ENCODE measurements at regions not wholly inside any gene's neighbourhood (a gene's known extent, or its start where the extent isn't known, plus 50 kb on each side); places are given as distances from the start of the nearest gene placed in this dataset.

DNA sequence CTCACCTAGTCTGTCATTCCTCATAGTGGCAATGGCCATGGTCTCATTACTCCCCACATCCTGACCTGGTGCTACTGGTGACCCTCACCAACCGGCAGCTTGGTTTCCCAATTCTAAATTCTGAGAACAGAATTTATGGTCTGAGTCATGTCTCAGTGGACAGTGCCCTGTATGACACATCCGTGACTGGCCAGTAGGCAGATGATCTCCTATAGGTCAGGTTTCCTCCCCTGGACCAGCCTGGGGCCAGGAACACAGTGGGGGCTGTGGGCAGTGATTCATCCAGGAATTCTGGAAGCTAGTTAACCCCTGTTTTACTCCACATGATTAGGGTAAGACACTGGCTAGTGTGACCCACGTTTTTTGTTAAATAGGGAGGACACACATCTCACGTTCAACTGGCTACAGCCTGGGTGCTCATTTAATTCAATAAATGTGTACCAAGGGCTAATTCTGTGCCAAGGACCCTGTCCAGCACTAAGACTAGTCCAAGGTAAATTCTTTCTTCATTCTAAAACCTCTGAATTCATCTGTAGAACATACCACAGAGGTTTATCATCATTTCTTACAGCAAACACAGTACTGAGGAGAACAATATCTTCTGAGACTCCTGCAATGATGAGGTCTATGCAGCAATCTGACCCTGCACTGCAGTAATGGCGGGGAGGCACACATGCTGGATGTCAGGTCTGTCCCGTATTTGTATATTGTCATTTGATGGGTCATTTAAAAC, 249.6 kb upstream of the TBX3 start:
- TF ChIP-seq, protein P1, sequence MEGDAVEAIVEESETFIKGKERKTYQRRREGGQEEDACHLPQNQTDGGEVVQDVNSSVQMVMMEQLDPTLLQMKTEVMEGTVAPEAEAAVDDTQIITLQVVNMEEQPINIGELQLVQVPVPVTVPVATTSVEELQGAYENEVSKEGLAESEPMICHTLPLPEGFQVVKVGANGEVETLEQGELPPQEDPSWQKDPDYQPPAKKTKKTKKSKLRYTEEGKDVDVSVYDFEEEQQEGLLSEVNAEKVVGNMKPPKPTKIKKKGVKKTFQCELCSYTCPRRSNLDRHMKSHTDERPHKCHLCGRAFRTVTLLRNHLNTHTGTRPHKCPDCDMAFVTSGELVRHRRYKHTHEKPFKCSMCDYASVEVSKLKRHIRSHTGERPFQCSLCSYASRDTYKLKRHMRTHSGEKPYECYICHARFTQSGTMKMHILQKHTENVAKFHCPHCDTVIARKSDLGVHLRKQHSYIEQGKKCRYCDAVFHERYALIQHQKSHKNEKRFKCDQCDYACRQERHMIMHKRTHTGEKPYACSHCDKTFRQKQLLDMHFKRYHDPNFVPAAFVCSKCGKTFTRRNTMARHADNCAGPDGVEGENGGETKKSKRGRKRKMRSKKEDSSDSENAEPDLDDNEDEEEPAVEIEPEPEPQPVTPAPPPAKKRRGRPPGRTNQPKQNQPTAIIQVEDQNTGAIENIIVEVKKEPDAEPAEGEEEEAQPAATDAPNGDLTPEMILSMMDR (IDR thresholded peaks at IDR 0.05): no peak
- TF ChIP-seq POLR2A (IDR thresholded peaks at IDR 0.05): no peak

All from thyroid gland (tissue), 4 donors.